GM12878 (cell line): ENCODE measurements at regions not wholly inside any gene's neighbourhood (a gene's known extent, or its start where the extent isn't known, plus 50 kb on each side); places are given as distances from the start of the nearest gene placed in this dataset.

Experiments used
- ATAC-seq: fragments of 200-7000 bp; cut with Tn5 transposase; 3 replicates; pipeline ENCODE4 v1.9.1; 2020; ENCODE audit warnings: mild to moderate bottlenecking, moderate library complexity
- BruUV-seq: library from RNA; stranded (reverse); fragments of 400-500 nt; replicated peaks from 2 replicates; lab custom pipeline; 2021; lab: Mats Ljungman, UMichigan
- CTCF ChIA-PET: fragments of 300-600 bp; sonication (Branson Sonifier 250); formaldehyde crosslinking; extraction: SDS; loops from one replicate; lab custom pipeline; 2021; ENCODE audit warnings: inconsistent platforms; lab: Yijun Ruan, JAX
- POLR2A ChIA-PET: fragments of 350-600 bp; formaldehyde crosslinking; extraction: SDS; loops from one replicate; lab custom pipeline; 2021; ENCODE audit warnings: inconsistent platforms; lab: Charles Lee
- RAD21 ChIA-PET: fragments of 300-600 bp; sonication (Branson Sonifier 250); formaldehyde crosslinking; loops from one replicate; lab custom pipeline; 2023; ENCODE audit warnings: antibody characterized with exemption; ENCODE audit not compliant: unreplicated experiment; lab: Charles Lee
- SMC1A ChIA-PET: fragments of 300-600 bp; sonication (Branson Sonifier 250); formaldehyde crosslinking; loops from one replicate; lab custom pipeline; 2023; ENCODE audit not compliant: unreplicated experiment, uncharacterized antibody; lab: Charles Lee
- DNase-seq: peaks from one replicate; pipeline ENCODE4 v3.0.0-alpha.2; 2011; ENCODE audit warnings: low read depth, low spot score
- FAIRE-seq: peaks from 3 replicates; lab custom pipeline; 2011; peaks lifted over from hg19 to GRCh38; lab: Jason Lieb, UNC
- H2AFZ ChIP-seq: 2 replicates; pipeline ENCODE4 v1.6.0; 2011; ENCODE audit warnings: low read depth, low read length, control low read depth; ENCODE audit not compliant: control insufficient read depth
- H3K27ac ChIP-seq: 2 replicates; pipeline ENCODE4 v1.5.1; 2011; ENCODE audit warnings: control low read depth; ENCODE audit not compliant: control insufficient read depth, insufficient read depth
- H3K27me3 ChIP-seq, 2 experiments: replicated peaks in 1 of 2; 2 replicates each; pipeline versions ENCODE4 v1.6.0 to v1.6.1; 2011; ENCODE audit warnings: low read length in 1 of 2; ENCODE audit not compliant: control insufficient read depth in 2 of 2, insufficient read depth in 2 of 2
- H3K36me3 ChIP-seq, 2 experiments: 2 replicates each; pipeline ENCODE4 v1.5.1; 2011; ENCODE audit warnings: low read length in 1 of 2; ENCODE audit not compliant: control insufficient read depth in 2 of 2, insufficient read depth in 2 of 2
- H3K4me1 ChIP-seq: 2 replicates; pipeline ENCODE4 v1.6.1; 2011; ENCODE audit warnings: mild to moderate bottlenecking, low read length, moderate library complexity, mixed read lengths; ENCODE audit not compliant: control insufficient read depth, insufficient read depth
- H3K4me2 ChIP-seq: 2 replicates; pipeline ENCODE4 v1.6.0; 2011; ENCODE audit warnings: control low read depth; ENCODE audit not compliant: control insufficient read depth, insufficient read depth
- H3K4me3 ChIP-seq: fragments of 200-600 bp; sonication (generic); 2 replicates; pipeline ENCODE4 v1.5.1; 2016
- H3K79me2 ChIP-seq: 2 replicates; pipeline ENCODE4 v1.6.0; 2011; ENCODE audit warnings: low read length; ENCODE audit not compliant: control insufficient read depth, insufficient read depth
- H3K9ac ChIP-seq: 2 replicates; pipeline ENCODE4 v1.8.0; 2011; ENCODE audit warnings: low read length, control low read depth, mixed read lengths; ENCODE audit not compliant: control insufficient read depth, insufficient read depth
- H3K9me3 ChIP-seq: replicated peaks from 3 replicates; pipeline ENCODE4 v1.5.1; 2011; ENCODE audit warnings: mild to moderate bottlenecking, low read length; ENCODE audit not compliant: control insufficient read depth, insufficient read depth
- H4K20me1 ChIP-seq: 2 replicates; pipeline ENCODE4 v1.6.0; 2011; ENCODE audit not compliant: control insufficient read depth, insufficient read depth
- CHD2 ChIP-seq: IDR thresholded peaks from 2 replicates; pipeline ENCODE4 v1.6.1; 2011; ENCODE audit warnings: low read depth, low read length, improper control_type of control experiment, borderline replicate concordance
- HDAC6 ChIP-seq: fragments of 200-600 bp; sonication (generic); IDR thresholded peaks from one replicate; pipeline ENCODE4 v1.8.0; 2017; ENCODE audit warnings: antibody characterized with exemption; ENCODE audit not compliant: unreplicated experiment
- MLLT1 ChIP-seq: fragments of 450-650 bp; IDR thresholded peaks from 2 replicates; pipeline ENCODE4 v1.6.1; 2016; ENCODE audit warnings: mild to moderate bottlenecking
- NBN ChIP-seq: fragments of 450-650 bp; IDR thresholded peaks from 2 replicates; pipeline ENCODE4 v1.6.1; 2016
- NRF1 ChIP-seq: conservative IDR thresholded peaks from 2 replicates; pipeline ENCODE4 v1.6.1; 2011; ENCODE audit warnings: mild to moderate bottlenecking, low read depth, low read length, improper control_type of control experiment
- RAD21 ChIP-seq: IDR thresholded peaks from 2 replicates; pipeline ENCODE4 v1.6.1; 2011; ENCODE audit warnings: mild to moderate bottlenecking, low read depth, low read length, moderate library complexity; ENCODE audit not compliant: insufficient read depth
- SIN3A ChIP-seq: IDR thresholded peaks from 2 replicates; pipeline ENCODE4 v1.6.1; 2012; ENCODE audit warnings: low read depth, low read length, improper control_type of control experiment
- SP1 ChIP-seq: IDR thresholded peaks from one replicate; pipeline ENCODE4 v1.6.1; 2011; ENCODE audit warnings: low read depth, low read length
- SPI1 ChIP-seq: IDR thresholded peaks from 2 replicates; pipeline ENCODE4 v1.6.1; 2011; ENCODE audit warnings: low read depth, mild to moderate bottlenecking, low read length, moderate library complexity, borderline replicate concordance; ENCODE audit not compliant: insufficient read depth
- WGBS: methylation state at CpG from one replicate; pipeline ENCODE4 v1.1.6; 2016; ENCODE audit warnings: low lambda C conversion rate; ENCODE audit not compliant: insufficient replicate concordance, insufficient coverage; ENCODE audit errors: missing lambda C conversion rate; 5-methylcytosine and 5-hydroxymethylcytosine counted together
- in situ Hi-C: fragments of 300-500 bp; cut with MboI; formaldehyde crosslinking; loops from 9 replicates; pipeline ENCODE4 v1.14.3; 2018; ENCODE audit warnings: mixed read lengths
- intact Hi-C: fragments of 100-400 bp; cut with micrococcal nuclease; formaldehyde crosslinking; loops from one replicate; pipeline ENCODE4 v1.14.2; 2022; ENCODE audit not compliant: unreplicated experiment

- no peak overlapping the region for H3K27ac ChIP-seq
- ChIA-PET RAD21 (no interaction called here), POLR2A (no interaction called here), CTCF (interaction anchor here (1.0 kb wide), 1 partner anchor 10 kb away, joined by 3 read pairs; no protein-coding TSS in a partner anchor), SMC1A (no interaction called here)
- H3K4me3 ChIP-seq = no peak overlapping the region
- intact Hi-C loops (no loop called here), in situ Hi-C loops (no loop called here)
- no peaks in the 10 kb centered on the region for H3K4me1 ChIP-seq
- no peaks in the 10 kb centered on the region for H3K79me2 ChIP-seq
- ATAC-seq (no peak), DNase-seq (no peak), FAIRE-seq (no peak)
- no peaks in the 10 kb centered on the region for H4K20me1 ChIP-seq
- no peak overlapping the region for H3K4me2 ChIP-seq
- H3K9ac ChIP-seq = no peak overlapping the region
- 13% methylated on average over 6 of the region's 6 CpGs for WGBS
- BruUV-seq = no TSS peak
- no peak overlapping the region for H2AFZ ChIP-seq
- TF ChIP-seq NBN = no peak
- TF ChIP-seq CHD2 = no peak
- TF ChIP-seq SP1 = no peak
- TF ChIP-seq SPI1 = no peak
- no peak for TF ChIP-seq SIN3A
- no peak for TF ChIP-seq MLLT1
- no peak for TF ChIP-seq RAD21
- TF ChIP-seq HDAC6 = no peak
- no peak for TF ChIP-seq NRF1
- no peaks in the 10 kb centered on the region for H3K36me3 ChIP-seq
- H3K27me3 ChIP-seq = peaks cover 0 to 2% of the 10 kb centered on the region in 2 experiments; a peak in 2 of 4 replicates
- H3K9me3 ChIP-seq = no peaks in the 10 kb centered on the region
These were observed 257.6 kb downstream of the OLFM3 start for GRCh38 chr1:101739146-101739545.
